ENCODE measurements at regions not wholly inside any gene's neighbourhood (a gene's known extent, or its start where the extent isn't known, plus 50 kb on each side); places are given as distances from the start of the nearest gene placed in this dataset.

DNA sequence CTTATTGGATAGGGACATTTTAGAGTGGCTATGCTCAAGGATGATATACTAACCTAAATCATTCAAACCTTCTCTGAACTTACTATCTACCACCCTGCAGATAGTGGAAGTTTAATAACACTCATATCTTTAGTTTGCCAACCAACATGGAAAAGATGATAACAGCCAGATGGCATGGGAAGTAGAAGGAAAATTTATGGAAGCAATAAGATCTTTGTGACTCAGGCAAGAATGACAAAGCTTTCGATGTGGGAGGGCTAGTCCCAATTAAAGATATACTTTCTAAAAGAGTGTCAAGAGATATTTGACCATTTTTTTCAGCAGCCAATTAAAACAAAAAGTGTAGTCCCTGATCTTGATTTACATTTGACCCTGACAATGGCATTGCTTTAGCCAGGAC, 631.7 kb downstream of the RPS29 start:
- TF ChIP-seq, protein P1, sequence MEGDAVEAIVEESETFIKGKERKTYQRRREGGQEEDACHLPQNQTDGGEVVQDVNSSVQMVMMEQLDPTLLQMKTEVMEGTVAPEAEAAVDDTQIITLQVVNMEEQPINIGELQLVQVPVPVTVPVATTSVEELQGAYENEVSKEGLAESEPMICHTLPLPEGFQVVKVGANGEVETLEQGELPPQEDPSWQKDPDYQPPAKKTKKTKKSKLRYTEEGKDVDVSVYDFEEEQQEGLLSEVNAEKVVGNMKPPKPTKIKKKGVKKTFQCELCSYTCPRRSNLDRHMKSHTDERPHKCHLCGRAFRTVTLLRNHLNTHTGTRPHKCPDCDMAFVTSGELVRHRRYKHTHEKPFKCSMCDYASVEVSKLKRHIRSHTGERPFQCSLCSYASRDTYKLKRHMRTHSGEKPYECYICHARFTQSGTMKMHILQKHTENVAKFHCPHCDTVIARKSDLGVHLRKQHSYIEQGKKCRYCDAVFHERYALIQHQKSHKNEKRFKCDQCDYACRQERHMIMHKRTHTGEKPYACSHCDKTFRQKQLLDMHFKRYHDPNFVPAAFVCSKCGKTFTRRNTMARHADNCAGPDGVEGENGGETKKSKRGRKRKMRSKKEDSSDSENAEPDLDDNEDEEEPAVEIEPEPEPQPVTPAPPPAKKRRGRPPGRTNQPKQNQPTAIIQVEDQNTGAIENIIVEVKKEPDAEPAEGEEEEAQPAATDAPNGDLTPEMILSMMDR (IDR thresholded peaks at IDR 0.05 in 4 of 5, conservative IDR thresholded peaks at IDR 0.05 in 1 of 5): no peak
- no peak for TF ChIP-seq POLR2A (IDR thresholded peaks at IDR 0.05)

Measured in gastrocnemius medialis (tissue), 4 donors.